GM21515 (cell line): ENCODE measurements at regions not wholly inside any gene's neighbourhood (a gene's known extent, or its start where the extent isn't known, plus 50 kb on each side); places are given as distances from the start of the nearest gene placed in this dataset.
"Not testable (repeated sequence)": the region's sequence is repeated elsewhere in the genome, so short reads cannot be mapped to it uniquely, and the experiment has no call there.

Experiments
- ATAC-seq: cut with Tn5 transposase; IDR thresholded peaks from one replicate; pipeline ENCODE4 v1.9.1; 2021; ENCODE audit not compliant: unreplicated experiment

DNA sequence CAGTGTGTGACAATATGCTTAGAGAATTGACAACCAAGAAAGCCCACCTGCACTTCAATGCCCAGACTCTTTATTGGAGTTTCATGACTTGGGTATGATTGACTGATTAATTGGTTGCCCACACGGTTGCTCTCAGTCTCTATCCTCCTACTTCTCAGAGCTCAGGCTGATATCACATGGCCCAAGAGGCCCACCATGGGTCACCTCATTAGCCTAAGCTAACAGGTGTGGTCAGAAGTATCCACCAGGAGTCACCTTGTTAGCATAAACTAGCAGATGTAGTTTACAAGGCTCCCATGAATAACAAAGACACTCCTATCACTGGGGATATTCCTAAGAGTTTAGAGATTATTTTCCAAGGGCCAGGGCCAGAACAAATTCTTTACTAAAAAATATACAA, 120.2 kb upstream of the MBNL1 start:
- ATAC-seq: no peak

DNA sequence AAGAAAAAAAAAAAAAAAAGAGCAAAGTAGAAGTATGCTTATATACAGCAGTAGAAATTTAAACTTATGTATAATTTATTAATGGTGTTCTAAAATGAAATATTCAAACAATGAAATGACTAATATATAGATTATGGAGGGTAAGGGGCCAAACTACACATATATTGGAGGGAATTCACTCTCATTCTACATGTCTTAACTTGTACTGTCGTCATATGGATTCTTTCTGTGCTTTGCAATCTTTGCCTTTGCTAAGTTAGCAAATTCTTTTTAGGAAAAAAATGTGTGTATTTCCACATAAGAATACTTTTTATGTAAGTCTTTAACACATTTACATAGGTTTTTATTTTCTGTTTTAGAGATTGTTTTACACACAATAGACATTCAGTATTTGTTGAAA, 118.9 kb upstream of the MBNL1 start:
- ATAC-seq: no peak

GRCh38 chr3:152151216-152151876, 117.4 kb upstream of the MBNL1 start:
- no peak for ATAC-seq

DNA sequence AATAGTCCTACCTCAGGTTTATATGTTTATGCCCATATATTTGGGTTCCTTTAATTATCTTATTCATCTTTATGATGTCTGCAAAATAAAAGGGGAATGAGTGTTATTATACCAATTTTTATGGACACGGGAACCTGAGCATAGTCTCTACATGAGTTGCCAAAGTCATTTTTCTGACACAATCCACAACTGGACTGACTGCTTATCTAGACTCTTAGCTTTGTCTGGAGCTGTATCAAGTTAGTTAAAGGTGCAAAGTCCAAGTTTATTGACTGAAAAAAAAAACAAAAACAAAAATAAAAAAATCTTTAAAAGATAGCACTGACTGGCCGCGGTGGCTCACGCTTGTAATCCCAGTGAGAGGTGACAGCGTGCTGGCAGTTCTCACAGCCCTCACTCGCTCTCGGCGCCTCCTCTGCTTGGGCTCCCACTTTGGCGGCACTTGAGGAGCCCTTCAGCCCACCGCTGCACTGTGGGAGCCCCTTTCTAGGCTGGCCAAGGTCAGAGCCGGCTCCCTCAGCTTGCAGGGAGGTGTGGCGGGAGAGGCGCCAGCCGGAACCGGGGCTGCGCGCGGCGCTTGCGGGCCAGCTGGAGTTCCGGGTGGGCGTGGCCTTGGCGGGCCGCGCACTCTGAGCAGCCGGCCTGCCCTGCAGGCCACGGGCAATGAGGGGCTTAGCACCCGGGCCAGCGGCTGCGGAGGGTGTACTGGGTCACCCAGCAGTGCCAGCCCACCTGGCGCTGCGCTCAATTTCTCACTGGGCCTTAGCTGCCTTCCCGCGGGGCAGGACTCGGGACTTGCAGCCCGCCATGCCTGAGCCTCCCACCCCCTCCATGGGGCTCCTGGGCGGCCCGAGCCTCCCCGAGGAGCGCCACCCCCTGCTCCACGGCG, 116.6 kb upstream of the MBNL1 start:
- ATAC-seq: not testable (repeated sequence)

DNA sequence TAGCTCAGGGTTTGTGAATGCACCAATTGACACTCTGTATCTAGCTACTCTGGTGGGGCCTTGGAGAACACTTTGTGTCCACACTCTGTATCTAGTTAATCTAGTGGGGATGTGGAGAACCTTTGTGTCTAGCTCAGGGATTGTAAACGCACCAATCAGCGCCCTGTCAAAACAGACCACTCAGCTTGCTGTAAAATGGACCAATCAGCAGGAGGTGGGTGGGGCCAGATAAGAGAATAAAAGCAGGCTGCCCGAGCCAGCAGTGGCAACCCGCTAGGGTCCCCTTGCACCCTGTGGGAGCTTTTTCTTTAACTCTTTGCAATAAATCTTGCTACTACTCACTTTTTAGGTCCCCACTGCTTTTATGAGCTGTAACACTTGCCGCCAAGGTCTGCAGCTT, 115.6 kb upstream of the MBNL1 start:
- ATAC-seq: not testable (repeated sequence)

DNA sequence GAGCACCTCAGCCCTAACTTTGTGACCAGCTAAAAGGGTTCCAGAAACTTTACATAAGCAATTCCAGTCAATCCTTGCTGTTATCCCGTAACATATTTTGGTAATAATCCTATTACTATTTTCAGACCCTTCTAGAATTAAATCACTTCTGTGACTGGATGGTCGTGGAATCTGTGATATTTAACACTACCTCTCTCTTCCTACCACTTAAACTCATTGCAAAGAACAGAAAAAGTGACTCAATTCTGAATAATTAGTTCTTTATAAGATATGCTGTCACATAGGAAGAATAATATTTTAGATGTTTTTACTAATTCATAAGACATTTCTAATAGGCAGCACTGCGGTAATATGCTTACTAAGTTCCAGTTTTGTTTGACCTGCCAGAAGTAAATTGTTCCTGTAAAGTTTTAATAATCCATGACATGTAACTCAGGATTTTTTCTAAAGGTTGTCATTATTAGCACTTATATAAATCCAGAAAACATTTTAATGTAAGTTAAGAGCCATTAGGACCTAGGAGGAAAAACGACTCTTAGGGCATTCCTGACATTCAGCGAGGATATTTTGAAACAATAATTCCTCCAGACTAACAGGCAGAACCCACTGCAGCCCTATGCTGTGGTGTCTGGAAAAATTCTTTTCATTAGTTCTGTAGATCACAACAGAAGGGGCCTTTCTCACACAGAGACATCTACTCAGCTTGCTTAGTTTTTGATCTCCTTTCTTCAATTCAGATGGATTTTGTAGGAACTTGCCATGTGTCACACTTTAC, 113.3 kb upstream of the MBNL1 start:
- ATAC-seq: no peak

- ATAC-seq: no peak
Measured at GRCh38 chr3:152156880-152157279, 111.8 kb upstream of the MBNL1 start.

DNA sequence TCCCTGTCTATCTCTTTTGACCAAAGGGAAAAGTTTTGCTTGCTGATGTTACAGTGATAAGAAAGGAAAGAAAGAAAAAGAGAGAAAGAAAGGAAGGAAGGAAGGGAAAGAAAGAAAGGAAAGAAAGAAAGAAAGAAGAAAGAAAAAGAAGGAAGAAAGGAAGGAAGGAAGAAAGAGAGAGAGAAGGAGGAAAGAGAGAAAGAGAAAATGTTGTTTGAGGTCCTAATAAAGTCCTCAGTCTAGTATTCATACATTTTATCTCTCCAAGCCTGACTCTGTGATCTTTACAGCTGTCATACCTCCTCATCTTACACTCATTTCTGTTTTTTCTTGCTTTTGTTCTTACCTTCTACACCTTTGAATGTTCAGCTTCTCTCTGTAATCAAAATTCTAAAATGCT, 111.4 kb upstream of the MBNL1 start:
- no peak for ATAC-seq

GRCh38 chr3:152159328-152159727, 109.4 kb upstream of the MBNL1 start:
- no peak for ATAC-seq

- ATAC-seq: peak; percentile 42
Measured at GRCh38 chr3:152160350-152161011, 108.2 kb upstream of the MBNL1 start.

- no peak for ATAC-seq
Measured at GRCh38 chr3:152172460-152172859, 96.3 kb upstream of the MBNL1 start.

GRCh38 chr3:152173627-152174026, 95.1 kb upstream of the MBNL1 start:
- ATAC-seq: no peak

DNA sequence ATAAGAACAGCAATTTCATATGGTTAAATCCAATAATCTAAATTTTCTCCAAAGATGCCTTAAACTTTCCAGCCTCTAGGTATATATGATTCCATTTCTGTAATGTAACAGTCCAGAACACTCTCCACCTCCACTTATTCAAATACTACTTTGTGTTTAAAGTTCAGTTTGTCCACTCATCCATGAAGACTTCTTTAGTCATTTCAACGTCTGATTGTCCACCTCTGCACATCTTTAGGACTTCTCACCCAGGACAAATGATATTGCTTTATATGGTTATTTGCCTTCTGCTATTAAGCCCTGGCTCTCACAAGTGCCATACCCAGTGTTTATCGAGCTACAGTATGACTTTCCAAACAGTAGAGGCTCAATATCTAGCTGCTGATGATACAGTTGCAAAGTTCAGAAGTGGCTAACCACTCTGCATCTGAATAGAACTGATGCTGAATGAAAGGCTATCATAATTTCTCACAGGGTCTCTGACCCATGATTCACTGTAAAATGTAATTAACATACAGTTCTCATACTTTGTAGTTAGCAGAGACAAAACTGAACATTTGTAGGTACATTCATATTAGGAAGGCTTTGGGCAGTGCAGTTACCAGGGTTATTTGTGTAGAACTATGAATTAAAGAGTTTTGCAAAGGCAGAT, 93.7 kb upstream of the MBNL1 start:
- ATAC-seq: no peak

DNA sequence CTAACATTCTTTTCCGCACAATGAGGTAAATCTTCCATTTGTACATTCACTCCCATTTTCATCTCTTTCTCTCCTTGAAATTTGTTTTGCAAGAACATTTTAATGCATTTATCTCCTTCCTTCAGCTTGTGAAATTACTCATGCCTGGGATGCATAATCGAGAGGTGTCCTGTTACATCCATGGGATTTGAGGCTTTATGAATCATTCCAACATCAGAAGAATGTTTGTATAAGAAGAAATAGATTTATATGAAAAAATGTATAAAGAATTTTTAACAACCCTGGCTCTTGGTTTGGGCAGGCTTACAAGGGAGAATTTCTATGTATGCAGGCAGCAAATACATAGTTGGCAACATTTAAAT, 93.2 kb upstream of the MBNL1 start:
- no peak for ATAC-seq

- ATAC-seq: no peak
Measured at GRCh38 chr3:152176241-152176640, 92.5 kb upstream of the MBNL1 start.

DNA sequence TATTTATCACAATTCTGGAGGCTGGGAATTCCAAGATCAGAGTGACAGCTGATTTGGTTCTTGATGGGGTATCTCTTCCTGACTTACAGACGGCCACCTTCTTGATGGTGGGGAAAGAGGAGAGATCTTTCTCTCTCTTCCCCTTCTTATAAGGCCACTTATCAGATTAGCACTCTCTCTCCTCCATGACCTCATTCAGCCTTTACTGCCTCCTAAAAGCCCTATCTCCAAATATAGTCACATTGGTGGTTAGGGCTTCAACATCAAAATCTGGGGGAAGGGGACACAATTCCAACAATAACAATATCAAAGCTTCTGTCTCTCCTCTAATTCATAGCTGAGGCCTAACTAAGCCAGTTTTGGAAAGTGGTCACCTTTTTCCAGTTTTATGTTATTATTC, 91.7 kb upstream of the MBNL1 start:
- no peak for ATAC-seq

DNA sequence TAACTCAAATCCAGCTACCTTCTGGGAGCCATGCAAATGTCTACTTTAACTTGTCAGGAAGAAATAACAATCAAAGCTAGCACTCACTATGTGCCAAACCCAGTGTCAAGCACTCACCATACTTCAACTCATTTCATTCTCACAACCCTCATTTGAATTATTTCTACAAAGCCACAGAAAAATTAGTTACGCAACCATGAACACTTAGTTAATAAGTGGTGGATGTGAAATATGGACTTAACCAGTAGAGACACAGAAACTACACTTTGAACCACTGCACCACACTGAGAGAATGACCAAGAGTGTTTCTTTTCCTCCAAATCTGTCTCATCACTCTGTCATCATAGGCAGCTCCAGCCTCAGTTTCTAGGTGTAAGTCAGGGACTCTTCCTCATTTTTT, 91.0 kb upstream of the MBNL1 start:
- peak; percentile 85 for ATAC-seq

DNA sequence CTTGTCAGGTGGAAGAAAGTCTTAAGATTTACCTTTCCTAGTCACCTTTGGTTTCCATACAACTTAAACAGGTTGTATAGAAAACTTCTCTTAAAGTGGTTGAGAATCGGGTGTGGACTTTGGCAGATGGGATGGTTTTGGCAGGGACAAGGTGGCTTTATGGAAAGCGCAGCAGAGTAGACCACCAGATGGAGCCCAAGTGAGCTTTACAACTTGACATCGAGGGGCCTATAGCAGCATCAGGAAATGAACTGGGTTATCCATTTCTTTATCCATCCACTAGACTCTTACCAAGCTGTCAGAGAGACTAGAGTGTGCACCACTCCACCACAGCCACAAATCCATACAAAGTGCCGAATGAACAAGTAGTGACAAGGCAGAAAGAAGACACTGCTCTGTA, 85.3 kb upstream of the MBNL1 start:
- ATAC-seq: peak; percentile 73

DNA sequence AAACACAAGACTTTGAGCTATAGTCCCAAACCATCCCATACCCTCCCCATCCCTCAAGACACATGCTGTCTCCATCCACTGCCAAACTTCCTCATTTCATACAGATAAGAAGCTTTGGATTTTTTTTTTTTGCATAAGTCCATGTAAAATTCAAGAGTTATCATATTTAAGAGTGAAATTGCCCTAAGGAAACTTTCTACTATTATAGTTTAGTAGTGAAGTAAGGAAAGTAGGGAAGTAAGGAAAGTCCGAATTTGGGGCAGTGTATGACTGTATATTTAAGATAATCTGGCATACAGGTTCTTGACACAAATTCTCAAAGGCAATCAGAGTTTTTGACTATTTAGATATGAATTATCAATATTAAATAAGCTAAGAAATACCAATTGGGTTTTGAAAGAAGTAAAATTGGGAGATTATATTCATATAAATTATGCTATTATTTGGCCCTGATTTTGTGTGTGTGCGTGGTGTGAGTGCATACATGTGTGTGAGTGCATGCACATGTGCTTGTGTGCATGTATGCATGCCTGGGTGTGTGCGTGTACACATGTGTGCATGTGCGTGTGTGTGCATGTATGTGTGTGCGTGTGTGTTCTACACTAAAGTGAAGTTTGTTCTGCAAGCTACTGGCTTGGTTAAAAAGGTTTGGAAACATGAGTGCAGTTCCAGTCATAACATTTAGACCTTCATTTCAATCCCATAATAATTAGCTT, 83.6 kb upstream of the MBNL1 start:
- no peak for ATAC-seq
